Left renal pelvis (tissue), 4 donors: ENCODE measurements at regions not wholly inside any gene's neighbourhood (a gene's known extent, or its start where the extent isn't known, plus 50 kb on each side); places are given as distances from the start of the nearest gene placed in this dataset.

Experiments used
- DNase-seq, 4 donors: peaks; one replicate each; pipeline ENCODE4 v3.0.0-alpha.2; 2013; ENCODE audit warnings: low read depth in 4 of 4, low spot score in 3 of 4

GRCh38 chr10:130727766-130728490 is 583.6 kb downstream of the TCERG1L start:
- DNase-seq: no peak

GRCh38 chr10:130728531-130729215 is 582.8 kb downstream of the TCERG1L start:
- DNase-seq: no peak

DNA sequence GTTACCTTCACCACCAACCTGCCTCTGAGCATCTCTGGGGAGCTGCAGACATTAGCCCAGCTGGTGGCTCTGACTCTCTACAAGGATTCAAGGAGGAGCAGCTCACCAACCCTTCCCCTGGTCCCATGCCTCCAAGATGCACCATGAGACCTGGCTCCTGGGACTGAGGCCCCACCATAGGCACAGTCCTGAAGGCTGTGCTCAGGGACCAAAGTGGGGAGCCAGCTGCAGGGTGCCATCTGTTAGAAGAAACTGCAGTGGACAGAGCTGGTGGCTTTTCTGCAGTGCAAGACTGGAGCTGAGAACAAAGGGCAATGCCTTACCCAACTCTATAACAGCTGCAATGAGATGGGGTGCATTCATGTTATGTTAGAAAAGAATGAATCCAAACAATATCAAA is 581.6 kb downstream of the TCERG1L start:
- no peak for DNase-seq

- no peak for DNase-seq
These were observed 574.3 kb downstream of the TCERG1L start for GRCh38 chr10:130737186-130737585.

DNA sequence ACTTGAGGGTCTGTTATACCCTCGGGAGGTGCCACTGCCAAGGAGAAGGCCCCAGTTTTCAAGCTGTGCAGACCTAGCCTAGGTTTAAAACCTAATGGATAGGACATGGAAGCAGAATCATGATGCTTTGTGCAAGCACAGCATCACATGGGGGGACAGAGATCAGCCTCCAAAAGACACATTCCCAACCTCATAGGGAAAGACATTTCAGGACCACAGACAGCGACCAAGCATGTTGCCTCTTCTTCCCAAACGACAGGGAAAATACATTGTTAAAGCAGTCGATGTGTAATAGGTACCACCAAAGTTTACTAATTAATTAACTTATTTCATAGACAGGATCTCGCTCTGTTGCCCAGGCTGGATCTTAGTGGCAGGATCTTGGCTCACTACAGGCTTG is 573.9 kb downstream of the TCERG1L start:
- DNase-seq: peak; percentile 31 to 69 (median 52)

DNA sequence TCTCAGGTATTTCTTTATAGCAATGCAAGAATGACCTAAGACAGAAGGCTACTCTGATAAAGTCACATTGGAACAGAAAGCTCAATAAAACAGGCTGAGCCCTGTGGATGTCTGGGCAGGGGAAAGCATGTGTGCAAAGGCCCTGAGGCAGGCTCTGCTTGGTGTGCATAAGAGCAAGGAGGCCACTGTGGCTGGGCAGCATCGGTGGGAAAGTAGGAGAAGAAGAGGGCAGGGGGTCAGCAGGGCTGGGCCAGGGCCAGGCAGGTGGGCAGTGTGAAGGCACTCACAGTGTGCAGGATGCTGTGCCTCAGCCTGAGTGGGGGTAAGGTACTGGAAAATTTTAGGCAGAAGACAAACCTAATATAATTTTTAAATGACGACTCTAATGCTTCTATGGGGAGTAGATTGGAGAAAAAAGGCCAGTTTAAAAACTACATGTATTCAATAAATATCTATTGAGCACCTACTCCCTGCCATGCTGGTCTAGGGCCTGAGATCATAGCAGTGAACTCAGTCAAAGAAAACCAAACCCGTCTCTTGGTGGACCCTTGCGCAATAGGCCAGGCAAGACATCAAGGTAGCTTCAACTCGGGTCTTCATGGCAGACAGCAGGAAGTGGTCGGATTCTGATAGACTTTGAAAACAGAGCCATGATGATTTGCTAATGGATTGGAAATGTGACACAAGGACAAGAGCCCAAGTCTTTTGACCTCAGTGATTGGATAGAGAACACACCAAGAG is 572.3 kb downstream of the TCERG1L start:
- DNase-seq: no peak

GRCh38 chr10:130739757-130740145 is 571.8 kb downstream of the TCERG1L start:
- no peak for DNase-seq

GRCh38 chr10:130740166-130740565 is 571.4 kb downstream of the TCERG1L start:
- no peak for DNase-seq

- no peak for DNase-seq
These were observed 570.4 kb downstream of the TCERG1L start for GRCh38 chr10:130740915-130741750.

DNA sequence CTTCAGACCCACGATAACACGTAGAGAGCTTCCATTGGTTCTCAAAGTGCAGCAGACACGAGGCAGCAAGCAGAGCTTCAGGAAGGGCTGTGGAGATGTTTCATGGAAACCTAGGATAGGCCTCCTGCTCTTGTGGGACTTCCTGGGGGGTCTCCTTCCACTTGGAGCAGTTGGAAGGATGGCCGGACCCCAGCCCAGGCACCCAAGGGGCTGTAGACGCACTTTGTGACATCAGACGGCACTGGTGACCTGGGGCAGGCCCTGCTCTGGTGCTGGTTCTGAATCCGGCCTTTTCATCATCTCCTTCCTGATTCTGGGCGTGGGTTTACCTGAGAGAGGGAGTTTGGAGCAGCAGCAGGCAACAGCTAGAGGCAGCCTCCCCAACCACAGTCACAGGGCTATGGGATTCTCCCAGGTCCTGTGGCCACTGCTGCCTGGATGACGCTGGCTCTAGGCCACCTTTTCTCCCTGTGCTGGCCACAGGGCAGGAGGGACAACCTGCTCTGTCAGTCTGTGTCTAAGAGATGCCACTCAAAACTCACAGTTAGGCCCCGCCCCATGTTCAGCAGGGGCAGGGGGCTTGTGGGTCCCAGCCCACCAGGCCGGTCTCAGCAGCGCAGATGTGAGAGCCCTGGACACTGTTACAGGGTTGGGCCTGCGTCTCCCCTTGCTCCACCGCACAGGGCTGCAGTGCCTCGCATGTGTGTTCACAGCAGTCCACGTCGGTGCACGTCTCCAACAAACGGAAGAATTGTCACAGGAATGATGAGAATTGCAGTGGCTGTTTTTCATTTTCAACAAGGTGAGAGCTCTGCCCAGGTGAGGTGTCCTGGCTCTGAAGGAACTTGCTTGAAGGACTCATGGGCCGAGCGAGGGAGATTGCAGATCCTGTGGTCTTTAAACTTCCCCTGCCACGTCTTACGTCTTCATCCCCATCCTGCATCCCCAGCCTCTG is 569.3 kb downstream of the TCERG1L start:
- no peak for DNase-seq

GRCh38 chr10:130742941-130743675 is 568.4 kb downstream of the TCERG1L start:
- no peak for DNase-seq

- DNase-seq: no peak
These were observed 567.7 kb downstream of the TCERG1L start for GRCh38 chr10:130743751-130744271.

GRCh38 chr10:130744631-130745030 is 566.9 kb downstream of the TCERG1L start:
- DNase-seq: no peak

DNA sequence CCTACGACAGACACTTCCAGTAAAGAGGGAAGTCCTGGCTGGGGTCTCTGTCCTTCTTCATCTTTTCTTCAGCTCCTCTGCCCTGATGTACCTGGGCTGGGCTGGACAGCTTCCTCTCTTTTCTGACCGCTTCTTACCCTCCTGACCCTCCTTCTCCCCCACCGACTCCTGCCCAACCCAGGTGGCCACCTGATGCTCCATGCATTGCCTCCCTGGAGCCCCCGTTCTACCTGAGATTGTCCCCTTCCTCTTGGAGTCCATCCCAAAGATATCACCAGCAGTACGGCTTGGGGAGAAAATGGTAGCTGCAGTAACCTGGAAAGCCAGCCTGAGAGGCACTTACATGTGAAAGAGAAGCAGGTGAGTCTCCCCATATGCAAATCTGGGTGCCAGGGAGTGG is 566.3 kb downstream of the TCERG1L start:
- no peak for DNase-seq

DNA sequence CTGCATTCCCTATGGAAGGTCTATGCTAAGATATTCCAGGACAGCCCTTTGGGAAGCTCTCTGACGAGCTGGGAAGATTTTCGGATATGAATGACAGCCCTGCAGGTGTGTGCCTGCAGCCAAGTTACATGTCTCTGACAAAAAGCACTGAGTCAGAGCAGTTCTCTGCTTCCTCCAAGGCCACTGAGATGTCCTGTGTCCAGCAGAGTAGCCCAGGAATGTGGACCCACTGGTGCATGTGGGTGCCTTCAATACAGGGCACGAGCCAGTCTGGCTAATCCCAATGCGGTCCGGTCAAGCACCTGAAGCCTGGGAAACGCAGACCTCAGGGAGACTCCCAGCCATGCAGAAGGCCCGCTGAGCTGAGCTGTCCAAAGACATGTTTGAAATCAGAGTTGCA is 565.7 kb downstream of the TCERG1L start:
- DNase-seq: no peak

- DNase-seq: no peak
These were observed 565.2 kb downstream of the TCERG1L start for GRCh38 chr10:130746311-130746710.

DNA sequence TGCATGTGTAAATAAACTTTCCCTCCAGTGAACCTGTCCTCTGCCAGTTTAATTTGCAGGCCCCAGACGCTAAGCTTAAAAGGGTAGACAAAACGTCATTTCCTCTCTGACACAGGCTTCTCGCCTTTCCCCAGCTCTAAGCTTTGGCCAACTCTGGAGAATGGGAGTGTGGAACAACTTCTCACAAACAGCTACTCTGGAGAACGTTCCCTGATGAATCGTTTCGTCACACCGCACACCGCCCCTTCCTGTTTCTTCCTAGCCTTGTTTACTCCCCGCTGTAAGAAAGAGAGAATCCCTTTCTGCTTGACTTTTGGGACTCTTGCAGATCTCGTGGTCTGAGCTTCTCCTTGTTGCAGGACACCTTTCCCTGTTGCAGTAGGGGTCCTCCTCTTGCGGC is 564.2 kb downstream of the TCERG1L start:
- DNase-seq: no peak

DNA sequence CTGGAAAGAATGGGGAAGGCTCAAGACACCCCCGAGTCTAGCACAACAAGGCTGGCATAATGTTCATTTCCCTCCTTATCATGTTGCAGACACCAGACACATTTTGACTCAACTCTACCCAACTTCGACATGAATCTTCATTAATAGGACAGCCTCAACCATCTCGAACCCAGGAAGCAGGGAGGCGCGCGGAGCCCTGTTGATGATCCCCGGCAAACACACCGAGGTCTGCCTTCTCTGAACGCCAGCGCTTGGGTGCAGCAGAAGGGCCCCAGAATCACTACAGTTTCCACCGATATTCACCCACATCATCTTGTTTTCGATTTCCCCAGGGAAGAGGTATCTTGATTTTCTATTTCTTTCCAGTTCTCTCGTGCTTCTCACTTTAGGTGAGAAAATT is 563.6 kb downstream of the TCERG1L start:
- no peak for DNase-seq
